NCI-H345 (cell line): ENCODE measurements at regions not wholly inside any gene's neighbourhood (a gene's known extent, or its start where the extent isn't known, plus 50 kb on each side); places are given as distances from the start of the nearest gene placed in this dataset.

ENCODE experiments used
- DNase-seq: peaks from one replicate; lab custom pipeline; 2025; lab: John Stamatoyannopoulos, UW

GRCh38 chr2:10237392-10238321 lies 65.0 kb upstream of the HPCAL1 start:
- no peak for DNase-seq

GRCh38 chr2:10238396-10238795 lies 64.3 kb upstream of the HPCAL1 start:
- DNase-seq: no peak

- no peak for DNase-seq
Observed at GRCh38 chr2:10238991-10239485, 63.7 kb upstream of the HPCAL1 start.

GRCh38 chr2:10239561-10239967 lies 63.1 kb upstream of the HPCAL1 start:
- DNase-seq: no peak

- no peak for DNase-seq
Observed at GRCh38 chr2:10240161-10240681, 62.5 kb upstream of the HPCAL1 start.

GRCh38 chr2:10240911-10241610 lies 61.6 kb upstream of the HPCAL1 start:
- no peak for DNase-seq

- DNase-seq: no peak
Observed at GRCh38 chr2:10241641-10242430, 60.9 kb upstream of the HPCAL1 start.

- no peak for DNase-seq
Observed at GRCh38 chr2:10242451-10242850, 60.3 kb upstream of the HPCAL1 start.

- no peak for DNase-seq
Observed at GRCh38 chr2:10242998-10243925, 59.4 kb upstream of the HPCAL1 start.

GRCh38 chr2:10243926-10244270 lies 58.8 kb upstream of the HPCAL1 start:
- DNase-seq: no peak

GRCh38 chr2:10245021-10245420 lies 57.7 kb upstream of the HPCAL1 start:
- no peak for DNase-seq

- no peak for DNase-seq
Observed at GRCh38 chr2:10245661-10246060, 57.0 kb upstream of the HPCAL1 start.

GRCh38 chr2:10246370-10246769 lies 56.3 kb upstream of the HPCAL1 start:
- no peak for DNase-seq

- no peak for DNase-seq
Observed at GRCh38 chr2:10246831-10247230, 55.9 kb upstream of the HPCAL1 start.

GRCh38 chr2:10249798-10250197 lies 52.9 kb upstream of the HPCAL1 start:
- no peak for DNase-seq

- DNase-seq: no peak
Observed at GRCh38 chr2:10252224-10252623, 50.5 kb upstream of the HPCAL1 start.

GRCh38 chr2:10252661-10253060 lies 50.0 kb upstream of the HPCAL1 start:
- DNase-seq: no peak
